PFSK-1 (cell line): ENCODE measurements at regions not wholly inside any gene's neighbourhood (a gene's known extent, or its start where the extent isn't known, plus 50 kb on each side); places are given as distances from the start of the nearest gene placed in this dataset.

Experiments used
- FOXP2 ChIP-seq: optimal IDR thresholded peaks from 2 replicates; pipeline ENCODE3; 2011; ENCODE audit warnings: borderline replicate concordance, control low read depth, inconsistent platforms; ENCODE audit not compliant: insufficient read depth; ENCODE audit errors: extremely low read length, extremely low read depth
- POLR2AphosphoS5 ChIP-seq: IDR thresholded peaks from 2 replicates; pipeline ENCODE4 v1.6.1; 2012; ENCODE audit warnings: low read depth, mild to moderate bottlenecking, control low read depth, low read length, moderate library complexity
- SIN3A ChIP-seq: IDR thresholded peaks from 2 replicates; pipeline ENCODE4 v1.6.1; 2012; ENCODE audit warnings: mild to moderate bottlenecking, low read length, moderate library complexity, borderline replicate concordance; ENCODE audit not compliant: insufficient read depth
- TAF1 ChIP-seq: IDR thresholded peaks from 2 replicates; pipeline ENCODE4 v1.6.1; 2012; ENCODE audit warnings: low read length, control low read depth, borderline replicate concordance; ENCODE audit not compliant: insufficient read depth
- TF ChIP-seq, protein P1 (sequence below), 2 experiments: IDR thresholded peaks; 2 replicates each; pipeline versions ENCODE4 v1.6.1 to v1.8.0; 2011 to 2012; ENCODE audit warnings: low read depth in 2 of 2, low read length in 2 of 2, control low read depth in 1 of 2, inconsistent platforms in 1 of 2, mild to moderate bottlenecking in 1 of 2, moderate library complexity in 1 of 2; ENCODE audit not compliant: insufficient read depth in 1 of 2

DNA sequence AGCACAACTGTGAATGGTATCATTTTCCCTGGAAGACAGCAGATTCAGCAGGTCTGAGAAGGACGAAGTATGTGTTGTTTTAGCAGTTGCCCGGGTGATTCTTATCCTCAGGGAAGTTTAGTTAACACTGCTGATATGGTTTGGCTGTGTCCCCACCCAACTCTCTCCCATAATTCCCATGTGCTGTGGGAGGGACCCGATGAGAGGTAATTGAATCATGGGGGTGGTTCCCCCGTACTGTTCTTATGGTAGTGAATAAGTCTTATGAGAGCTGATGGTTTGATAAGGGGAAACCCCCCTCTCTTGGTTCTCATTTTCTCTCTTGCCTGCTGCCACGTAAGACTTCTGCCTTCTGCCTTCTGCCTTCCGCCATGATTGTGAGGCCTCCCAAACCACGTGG lies 81.0 kb upstream of the UBAC2 start:
- TF ChIP-seq TAF1 = no peak
- TF ChIP-seq POLR2AphosphoS5 = no peak

DNA sequence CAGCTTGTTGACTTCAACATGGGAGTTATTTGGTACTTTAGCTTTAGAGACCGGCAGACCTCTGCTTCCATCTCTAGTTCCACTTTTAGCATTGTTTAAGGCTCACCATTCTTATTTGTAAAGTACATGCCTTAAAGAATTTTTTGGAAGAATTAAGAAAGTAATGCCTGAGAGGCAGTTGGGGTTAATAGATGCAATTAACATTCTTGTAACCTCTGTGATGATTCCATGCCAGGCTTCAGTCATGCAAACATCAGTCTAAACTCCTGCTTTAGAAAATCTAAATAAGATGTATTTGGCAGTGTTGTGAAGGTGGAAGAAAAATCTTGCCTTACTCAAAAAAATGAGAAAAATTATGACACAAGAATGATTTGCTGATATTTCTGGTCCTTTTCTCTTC lies 79.9 kb upstream of the UBAC2 start:
- TF ChIP-seq POLR2AphosphoS5 = no peak
- no peak for TF ChIP-seq SIN3A

DNA sequence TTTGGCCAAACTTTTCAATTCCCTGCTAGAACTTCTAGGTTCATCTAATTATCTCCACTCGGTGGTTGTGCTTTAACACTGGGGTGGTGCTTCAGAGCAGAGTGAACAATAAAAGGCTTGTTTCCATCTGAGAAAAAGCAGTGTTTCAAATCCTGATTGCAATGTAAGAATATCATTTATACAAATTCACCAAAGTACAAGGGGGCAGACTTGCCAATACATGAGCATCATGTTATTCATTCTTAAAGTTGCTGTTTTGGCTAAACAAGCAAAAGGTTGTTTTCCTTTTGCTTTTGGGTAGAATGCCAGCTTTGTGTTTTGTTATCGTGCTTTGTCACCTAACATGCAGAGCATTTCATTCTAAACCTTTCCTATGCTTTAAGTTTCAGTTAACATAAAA lies 78.5 kb upstream of the UBAC2 start:
- no peak for TF ChIP-seq POLR2AphosphoS5
- TF ChIP-seq TAF1 = no peak
- TF ChIP-seq SIN3A = no peak
- TF ChIP-seq FOXP2 = no peak
- TF ChIP-seq, protein P1, sequence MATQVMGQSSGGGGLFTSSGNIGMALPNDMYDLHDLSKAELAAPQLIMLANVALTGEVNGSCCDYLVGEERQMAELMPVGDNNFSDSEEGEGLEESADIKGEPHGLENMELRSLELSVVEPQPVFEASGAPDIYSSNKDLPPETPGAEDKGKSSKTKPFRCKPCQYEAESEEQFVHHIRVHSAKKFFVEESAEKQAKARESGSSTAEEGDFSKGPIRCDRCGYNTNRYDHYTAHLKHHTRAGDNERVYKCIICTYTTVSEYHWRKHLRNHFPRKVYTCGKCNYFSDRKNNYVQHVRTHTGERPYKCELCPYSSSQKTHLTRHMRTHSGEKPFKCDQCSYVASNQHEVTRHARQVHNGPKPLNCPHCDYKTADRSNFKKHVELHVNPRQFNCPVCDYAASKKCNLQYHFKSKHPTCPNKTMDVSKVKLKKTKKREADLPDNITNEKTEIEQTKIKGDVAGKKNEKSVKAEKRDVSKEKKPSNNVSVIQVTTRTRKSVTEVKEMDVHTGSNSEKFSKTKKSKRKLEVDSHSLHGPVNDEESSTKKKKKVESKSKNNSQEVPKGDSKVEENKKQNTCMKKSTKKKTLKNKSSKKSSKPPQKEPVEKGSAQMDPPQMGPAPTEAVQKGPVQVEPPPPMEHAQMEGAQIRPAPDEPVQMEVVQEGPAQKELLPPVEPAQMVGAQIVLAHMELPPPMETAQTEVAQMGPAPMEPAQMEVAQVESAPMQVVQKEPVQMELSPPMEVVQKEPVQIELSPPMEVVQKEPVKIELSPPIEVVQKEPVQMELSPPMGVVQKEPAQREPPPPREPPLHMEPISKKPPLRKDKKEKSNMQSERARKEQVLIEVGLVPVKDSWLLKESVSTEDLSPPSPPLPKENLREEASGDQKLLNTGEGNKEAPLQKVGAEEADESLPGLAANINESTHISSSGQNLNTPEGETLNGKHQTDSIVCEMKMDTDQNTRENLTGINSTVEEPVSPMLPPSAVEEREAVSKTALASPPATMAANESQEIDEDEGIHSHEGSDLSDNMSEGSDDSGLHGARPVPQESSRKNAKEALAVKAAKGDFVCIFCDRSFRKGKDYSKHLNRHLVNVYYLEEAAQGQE (IDR thresholded peaks at IDR 0.05; ENCODE audit: insufficient read depth in 1 of 2, low read depth in 2 of 2, low read length in 2 of 2) = no peak

DNA sequence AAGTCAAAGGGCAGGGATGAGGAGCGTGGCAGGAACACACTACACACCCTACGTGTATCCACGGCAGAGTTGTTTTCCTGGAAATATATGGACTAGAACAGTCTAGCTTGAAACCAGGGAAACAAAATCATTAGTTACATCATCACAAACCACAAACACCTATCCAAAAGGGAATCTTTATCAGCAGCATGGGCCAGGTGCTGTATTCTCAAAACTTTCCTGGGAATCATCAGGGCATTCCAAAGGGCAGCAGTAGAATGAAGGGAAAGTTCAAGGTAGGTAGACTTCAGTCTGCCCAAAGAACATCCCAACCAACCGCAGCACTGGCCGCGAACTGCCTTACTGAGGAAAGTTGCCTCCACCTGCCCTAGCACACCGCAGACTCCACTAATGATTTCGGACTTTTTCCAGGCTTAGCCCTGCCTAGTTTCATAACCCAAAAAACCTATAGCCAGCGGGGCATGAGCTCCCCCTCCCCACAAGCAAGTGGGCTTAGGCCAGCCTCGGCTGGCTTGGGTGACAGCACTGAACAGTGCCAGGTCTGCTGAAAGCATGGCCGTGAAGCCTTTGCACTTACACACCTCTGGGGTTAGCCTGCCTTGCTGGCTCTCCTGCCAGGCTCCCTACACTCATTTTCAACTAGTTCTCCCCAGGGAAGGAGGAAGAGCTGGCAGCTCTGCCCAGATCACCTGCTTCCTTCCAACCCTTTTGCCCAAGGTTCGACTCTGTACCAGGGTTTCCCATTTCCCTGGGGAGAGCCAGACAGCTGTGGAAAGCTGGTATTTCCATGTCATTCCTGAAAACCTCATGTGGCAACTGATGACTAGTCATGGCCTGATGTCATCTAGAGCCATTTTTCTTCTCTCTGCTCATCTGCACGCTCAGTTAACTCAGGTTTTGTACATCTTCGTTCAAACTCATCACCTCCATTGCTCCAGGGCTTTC lies 77.3 kb upstream of the UBAC2 start:
- TF ChIP-seq, protein P1 (IDR thresholded peaks at IDR 0.05; ENCODE audit: insufficient read depth in 1 of 2, low read depth in 2 of 2, low read length in 2 of 2) = no peak

DNA sequence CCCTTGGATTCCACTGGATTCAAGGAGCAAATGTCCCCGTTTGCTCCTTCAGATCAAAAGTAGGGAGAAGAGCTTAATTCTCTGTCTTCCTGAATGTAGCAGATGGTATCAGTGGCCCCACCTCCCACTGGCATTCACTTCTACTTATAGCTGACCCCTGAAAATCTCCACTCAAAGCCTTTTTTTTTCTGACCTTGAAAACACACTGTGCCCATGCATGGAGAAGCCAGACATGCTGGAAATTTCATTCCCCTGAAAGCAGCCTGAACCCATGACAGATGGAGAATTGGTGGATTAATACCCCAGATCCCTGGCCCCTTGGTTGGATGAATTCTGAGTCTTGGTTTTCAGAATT lies 76.6 kb upstream of the UBAC2 start:
- no peak for TF ChIP-seq FOXP2
- no peak for TF ChIP-seq POLR2AphosphoS5
- no peak for TF ChIP-seq TAF1

DNA sequence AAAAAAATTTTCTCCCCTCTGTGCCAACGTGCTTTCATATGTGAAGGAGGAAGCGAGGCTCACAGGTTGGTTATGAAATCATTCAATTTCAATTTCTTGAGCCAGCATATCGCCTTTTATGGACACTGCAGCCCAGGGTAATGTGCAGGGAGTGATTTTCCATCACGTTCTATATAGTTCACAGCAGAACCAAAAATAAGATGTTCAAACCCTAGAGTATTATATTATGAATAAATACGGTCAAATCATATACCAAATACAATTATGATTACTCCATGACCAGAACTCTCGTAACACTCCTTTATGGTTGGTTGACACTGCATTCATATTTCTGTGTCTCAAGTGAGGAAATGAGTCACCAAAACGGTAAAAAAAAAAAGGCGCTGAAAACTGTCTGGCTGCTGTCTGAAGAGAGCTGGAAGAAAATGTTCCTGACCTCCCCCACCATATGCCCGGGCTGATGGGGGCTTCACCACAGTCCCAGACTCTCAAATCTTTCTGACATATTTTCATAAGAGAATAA lies 75.8 kb upstream of the UBAC2 start:
- TF ChIP-seq FOXP2 = no peak
- TF ChIP-seq SIN3A = no peak
- no peak for TF ChIP-seq POLR2AphosphoS5
- TF ChIP-seq TAF1 = no peak
- TF ChIP-seq, protein P1 (IDR thresholded peaks at IDR 0.05; ENCODE audit: insufficient read depth in 1 of 2, low read depth in 2 of 2, low read length in 2 of 2) = no peak

DNA sequence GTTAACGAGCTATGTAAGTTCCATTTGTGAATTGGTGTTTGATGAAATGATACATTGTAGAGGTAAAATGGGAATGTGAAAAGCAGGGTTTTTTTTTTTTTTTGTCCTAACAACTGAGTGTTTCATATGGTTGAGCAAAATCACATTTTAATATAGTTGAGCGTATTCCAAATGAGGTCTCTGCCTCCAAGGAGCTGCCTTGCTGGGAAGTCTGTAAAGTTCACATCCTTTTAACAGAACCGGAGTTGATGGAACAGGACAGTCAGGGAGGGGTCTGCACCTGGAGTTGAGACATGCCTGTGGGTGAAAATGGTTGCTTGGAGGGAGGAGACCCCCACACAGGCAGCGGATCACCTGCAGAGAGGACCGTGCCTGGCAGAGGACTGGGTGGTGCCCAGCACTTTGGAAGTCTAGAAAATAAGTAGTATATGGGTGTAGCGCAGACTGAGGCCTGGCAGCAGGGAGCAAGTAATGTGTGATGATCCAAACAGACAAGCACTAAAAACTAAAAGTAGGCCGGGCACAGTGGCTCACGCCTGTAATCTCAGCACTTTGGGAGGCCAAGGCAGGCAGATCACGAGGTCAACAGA lies 75.2 kb upstream of the UBAC2 start:
- no peak for TF ChIP-seq FOXP2
- TF ChIP-seq POLR2AphosphoS5 = no peak
- TF ChIP-seq SIN3A = no peak
- no peak for TF ChIP-seq TAF1
- TF ChIP-seq, protein P1 (IDR thresholded peaks at IDR 0.05; ENCODE audit: insufficient read depth in 1 of 2, low read depth in 2 of 2, low read length in 2 of 2) = no peak
